GM12864 (cell line): ENCODE measurements at regions not wholly inside any gene's neighbourhood (a gene's known extent, or its start where the extent isn't known, plus 50 kb on each side); places are given as distances from the start of the nearest gene placed in this dataset.
"Not testable (repeated sequence)": the region's sequence is repeated elsewhere in the genome, so short reads cannot be mapped to it uniquely, and the experiment has no call there.

ENCODE experiments used
- DNase-seq: peaks from one replicate; pipeline ENCODE4 v3.0.0-alpha.2; 2011; ENCODE audit warnings: low read depth
- H3K4me3 ChIP-seq: 2 replicates; pipeline ENCODE4 v1.5.1; 2011; ENCODE audit warnings: mild to moderate bottlenecking, low read depth, low read length, control low read depth
- CTCF ChIP-seq: IDR thresholded peaks from 2 replicates; pipeline ENCODE4 v1.5.1; 2011; ENCODE audit warnings: low read depth, mild to moderate bottlenecking, moderate library complexity, low read length, control low read depth, inconsistent platforms; ENCODE audit errors: missing control alignments

DNA sequence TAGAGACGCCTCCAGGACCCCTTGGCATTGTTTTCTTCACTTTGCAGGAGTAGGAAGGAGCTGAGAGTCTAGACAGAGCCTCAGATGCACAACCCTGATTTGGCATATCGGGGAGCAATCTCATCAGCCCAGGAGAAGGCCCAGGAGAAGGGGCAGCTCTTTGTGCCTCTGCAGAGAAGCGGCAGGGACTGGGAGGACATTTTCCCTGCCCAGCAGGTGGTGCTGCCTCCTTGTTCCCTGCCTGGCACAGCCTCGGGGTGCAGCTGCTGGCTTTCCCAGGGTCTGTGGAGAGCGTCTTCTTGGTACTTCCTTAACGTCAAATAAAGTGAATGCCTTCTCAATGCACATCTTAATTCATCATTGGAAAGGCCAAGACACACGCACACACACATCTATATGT, 419.5 kb downstream of the TMEM121 start:
- H3K4me3 ChIP-seq: no peak overlapping the region
- peak; percentile 44 for TF ChIP-seq CTCF
- DNase-seq: no peak

DNA sequence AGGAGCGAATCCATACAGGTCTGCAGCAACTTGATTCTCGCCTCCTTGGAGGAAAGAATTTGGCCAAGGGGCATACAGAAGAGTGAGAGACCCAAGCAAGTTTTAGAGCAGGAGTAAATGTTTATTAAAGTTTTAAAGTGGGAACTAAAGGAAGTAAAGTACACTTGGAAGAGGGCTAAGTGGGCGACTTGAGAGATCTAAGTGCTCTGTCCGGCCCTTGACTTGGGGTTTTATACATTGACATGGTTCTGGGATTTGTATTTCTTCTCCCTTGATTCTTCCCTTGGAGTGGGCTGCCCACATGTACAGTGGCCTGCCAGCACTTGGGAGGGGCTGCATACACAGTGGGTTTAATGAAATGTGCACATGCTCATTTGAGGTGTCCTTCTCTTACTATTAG, 421.2 kb downstream of the TMEM121 start:
- H3K4me3 ChIP-seq: no peak overlapping the region
- TF ChIP-seq CTCF: no peak
- DNase-seq: no peak

DNA sequence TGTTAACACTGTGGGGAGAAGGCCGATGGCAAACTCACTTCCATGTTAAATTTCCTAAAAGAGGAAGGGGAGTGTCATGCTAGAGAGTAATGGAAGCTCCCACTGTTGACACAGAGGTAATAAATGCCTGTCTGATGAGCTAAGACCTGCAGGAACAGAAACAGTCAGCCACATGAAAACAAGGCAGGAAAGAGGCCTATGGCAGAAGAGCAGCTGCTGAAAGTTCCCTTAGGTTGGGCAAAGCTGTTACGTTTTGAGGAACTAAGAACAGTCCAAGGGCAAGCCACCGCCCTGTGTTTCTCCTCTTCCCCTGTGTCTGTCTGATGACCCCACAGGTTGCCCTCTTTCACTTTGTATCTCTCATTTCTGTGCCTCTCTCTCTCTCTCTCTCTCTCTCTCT, 422.6 kb downstream of the TMEM121 start:
- not testable (repeated sequence) for DNase-seq, H3K4me3 ChIP-seq

GRCh38 chr14:105950364-105950892, 424.0 kb downstream of the TMEM121 start:
- H3K4me3 ChIP-seq, DNase-seq: not testable (repeated sequence)

DNA sequence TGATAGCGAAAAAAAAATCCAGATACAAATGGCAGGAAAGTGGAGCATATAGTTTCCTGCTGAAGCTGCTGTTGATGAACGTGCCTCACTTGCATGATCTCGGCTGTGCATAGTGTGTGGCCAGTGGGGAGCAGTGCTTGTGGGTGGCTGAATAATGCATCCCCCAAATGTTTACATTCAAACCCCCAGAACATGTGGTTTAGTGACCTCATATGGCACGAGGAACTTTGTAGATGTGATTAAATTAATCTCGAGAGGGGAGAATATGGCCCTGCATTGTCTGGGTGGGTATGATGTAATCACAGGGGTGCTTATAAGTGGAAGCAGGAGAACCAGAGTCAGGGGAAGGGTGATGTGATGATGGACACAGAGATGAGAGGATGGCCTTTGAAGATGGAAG, 425.0 kb downstream of the TMEM121 start:
- H3K4me3 ChIP-seq: no peak overlapping the region
- no peak for TF ChIP-seq CTCF
- no peak for DNase-seq

GRCh38 chr14:105952222-105952621, 425.8 kb downstream of the TMEM121 start:
- TF ChIP-seq CTCF: no peak
- H3K4me3 ChIP-seq: no peak overlapping the region
- DNase-seq: no peak

DNA sequence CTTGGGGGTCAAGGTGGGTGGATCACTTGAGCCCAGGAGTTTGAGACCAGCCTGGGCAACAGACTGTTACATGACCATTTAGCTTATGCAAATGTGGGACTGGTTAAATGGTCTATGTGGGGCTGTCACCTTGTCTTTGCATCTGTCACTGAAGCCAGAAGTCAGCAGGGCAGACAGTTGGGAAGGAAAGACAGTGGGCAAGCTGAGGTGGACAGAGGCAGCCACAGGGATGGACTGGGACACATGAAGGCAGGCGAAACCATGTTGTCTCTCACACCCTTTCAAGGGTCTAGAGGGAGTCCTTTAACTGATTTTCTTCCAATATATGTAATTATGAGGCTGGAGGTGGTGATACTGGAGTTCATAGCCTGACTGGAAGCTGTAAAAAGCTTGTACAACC, 426.4 kb downstream of the TMEM121 start:
- DNase-seq: no peak
- no peak overlapping the region for H3K4me3 ChIP-seq
- TF ChIP-seq CTCF: no peak

DNA sequence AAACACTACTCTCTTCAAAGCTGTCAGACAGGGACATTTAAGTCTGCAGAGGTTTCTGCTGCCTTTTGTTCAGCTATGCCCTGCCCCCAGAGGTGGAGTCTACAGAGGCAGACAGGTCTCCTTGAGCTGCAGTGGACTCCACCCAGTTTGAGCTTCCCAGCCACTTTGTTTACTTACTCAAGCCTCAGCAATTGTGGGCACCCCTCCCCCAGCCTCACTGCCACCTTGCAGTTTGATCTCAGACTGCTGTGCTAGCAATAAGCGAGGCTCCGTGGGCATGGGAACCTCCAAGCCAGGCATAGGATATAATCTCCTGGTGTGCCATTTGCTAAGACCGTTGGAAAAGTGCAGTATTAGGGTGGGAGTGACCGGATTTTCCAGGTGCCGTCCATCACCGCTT, 435.2 kb downstream of the TMEM121 start:
- DNase-seq, H3K4me3 ChIP-seq: not testable (repeated sequence)

DNA sequence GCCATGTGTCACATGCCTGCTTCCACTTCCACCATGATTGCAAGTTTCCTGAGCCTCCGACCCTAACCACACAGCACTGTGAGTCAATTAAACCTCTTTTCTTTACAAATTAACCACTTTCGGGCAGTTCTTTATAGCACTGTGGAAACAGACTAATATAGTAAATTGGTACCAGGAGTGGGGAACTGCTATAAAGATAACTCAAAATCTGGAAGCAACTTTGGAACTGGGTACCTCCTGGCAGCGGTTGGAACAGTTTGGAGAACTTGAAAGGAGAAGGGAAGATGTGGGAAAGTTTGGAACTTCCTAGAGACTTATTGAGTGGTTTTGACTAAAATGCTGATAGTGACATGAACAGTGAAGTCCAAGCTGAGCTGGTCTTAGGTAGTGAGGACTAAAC, 436.1 kb downstream of the TMEM121 start:
- DNase-seq: no peak
- H3K4me3 ChIP-seq: no peak overlapping the region
- TF ChIP-seq CTCF: no peak
